ENCODE measurements at regions not wholly inside any gene's neighbourhood (a gene's known extent, or its start where the extent isn't known, plus 50 kb on each side); places are given as distances from the start of the nearest gene placed in this dataset.

DNA sequence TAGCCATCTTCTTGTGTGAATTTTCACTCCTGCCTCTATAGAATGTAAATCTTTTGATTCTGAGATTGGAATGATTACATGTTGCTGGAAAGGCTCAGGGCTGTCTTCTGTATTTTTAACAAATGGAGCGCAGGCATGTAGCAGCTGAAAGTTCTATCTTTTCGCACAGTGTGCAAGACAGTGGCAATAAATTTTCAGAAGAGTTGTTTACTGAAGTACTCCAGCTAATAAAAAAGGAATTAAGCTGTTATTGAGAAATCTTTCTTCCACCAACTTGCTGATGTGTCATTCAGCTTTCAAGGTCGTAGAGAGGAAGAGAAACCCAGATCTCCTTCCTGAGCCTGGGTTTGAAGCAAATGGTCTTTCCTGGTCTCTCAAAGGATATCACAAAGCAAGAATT lies 122.0 kb upstream of the PUDP start:
- peak; percentile 76 for DNase-seq

DNA sequence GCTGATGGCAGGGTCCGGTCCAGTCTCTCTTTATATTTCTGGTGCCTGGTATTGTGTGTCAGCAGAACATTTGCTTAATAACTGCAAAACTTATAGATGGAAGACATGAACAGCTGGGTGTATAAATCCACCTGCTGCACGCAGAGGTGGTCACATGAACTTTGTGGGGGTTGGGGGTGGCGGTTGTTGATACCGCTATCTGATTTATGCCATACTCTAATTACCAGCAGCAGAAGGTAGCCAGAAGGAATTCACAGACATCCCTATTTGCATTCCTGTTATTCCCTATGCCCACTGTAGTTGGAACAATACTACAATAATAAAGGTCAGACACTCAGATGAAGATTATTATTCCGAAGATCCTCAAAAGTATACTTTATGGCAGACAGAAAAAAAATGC lies 121.6 kb upstream of the PUDP start:
- DNase-seq, result no peak

DNA sequence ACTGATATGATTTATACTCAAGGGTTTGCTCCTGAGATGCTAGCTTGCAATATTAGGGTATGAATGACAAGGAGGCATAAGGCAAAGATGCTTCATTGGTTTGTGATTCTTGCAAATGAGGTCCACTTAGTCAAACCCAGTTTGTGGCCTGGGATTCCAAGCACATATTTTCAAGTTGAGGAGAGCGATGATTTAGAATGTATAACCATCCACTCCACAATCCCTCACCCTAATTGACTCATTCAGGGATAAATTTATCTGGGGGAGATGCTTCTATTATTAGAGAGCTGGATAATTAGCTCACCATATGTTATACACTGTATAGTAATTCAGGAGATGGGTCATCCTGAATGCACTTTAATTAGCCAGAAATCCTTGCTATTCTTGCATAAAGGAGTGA lies 118.3 kb upstream of the PUDP start:
- DNase-seq, result no peak

DNA sequence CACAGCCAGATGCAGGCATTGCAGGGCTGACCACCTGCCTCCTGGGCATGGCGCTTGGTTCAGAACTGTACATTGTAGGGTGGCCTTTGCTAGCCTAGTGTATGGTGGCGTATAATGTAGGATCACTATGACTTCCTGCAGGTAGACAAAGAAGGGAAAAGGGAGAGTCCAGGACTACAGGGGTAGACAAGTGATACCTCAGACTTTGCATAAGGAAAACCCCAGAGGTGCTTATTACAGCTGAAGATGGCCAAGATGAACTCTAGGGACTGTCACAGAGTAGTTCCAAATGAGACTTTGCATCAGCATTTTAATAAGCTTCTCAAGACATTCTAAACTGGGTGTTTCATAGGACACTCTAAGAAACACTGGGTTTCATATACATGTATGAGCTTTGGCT lies 116.4 kb upstream of the PUDP start:
- DNase-seq, result no peak

DNA sequence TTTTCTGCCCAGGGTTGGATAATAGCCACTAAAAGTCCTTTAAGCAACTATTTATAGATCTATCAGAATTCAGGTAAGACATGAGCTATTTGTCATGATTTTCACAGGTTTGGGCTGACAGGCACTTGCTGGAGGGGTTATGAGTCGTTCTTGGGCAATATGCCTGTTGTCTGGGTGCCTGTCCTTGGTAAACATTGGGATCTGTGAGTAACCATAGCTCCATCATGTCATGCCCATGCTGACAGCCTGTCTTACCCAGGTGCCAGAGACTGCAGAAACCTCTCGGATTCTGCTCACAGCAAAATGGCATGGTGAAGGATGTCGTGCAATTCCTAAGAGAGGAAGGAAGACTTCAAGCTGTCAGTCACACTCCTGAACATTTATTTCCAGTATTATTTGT lies 116.0 kb upstream of the PUDP start:
- no peak for DNase-seq

DNA sequence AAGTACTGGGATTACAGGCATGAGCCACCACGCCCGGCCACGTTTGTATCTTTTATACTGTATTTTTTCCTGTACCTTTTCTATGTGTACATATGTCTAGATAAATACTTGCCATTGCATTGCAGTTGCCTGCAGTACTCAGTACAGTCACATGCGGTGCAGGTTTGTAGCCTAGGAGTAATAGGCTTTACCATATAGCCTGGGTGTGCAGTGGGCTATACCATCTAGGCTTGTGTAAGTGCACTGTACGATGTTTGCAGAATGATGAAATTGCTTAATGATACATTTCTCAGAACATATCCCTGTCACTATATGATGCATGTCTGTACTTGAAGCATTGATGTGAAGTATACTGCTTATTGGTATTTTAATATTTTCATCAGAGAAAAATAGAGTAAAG lies 115.4 kb upstream of the PUDP start:
- DNase-seq, result no peak

DNA sequence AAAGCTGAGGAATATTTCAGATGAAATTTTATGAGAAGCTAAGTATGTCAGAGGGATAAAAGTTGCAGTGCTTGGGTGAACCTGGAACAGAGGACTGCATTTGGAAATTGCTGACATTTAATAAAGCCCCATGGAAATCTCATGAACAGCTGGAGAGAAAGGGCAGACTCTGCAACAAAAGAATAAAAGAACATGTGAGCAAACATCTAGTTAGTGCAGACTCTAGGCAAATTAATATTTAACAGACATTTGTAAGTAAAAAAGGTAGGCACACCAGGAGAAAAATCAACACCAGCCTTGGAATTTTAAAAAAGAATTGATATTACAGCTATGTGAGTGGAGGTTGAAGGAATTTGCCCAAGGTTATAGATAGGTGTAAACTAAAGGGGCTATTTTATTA lies 114.6 kb upstream of the PUDP start:
- DNase-seq, result no peak

DNA sequence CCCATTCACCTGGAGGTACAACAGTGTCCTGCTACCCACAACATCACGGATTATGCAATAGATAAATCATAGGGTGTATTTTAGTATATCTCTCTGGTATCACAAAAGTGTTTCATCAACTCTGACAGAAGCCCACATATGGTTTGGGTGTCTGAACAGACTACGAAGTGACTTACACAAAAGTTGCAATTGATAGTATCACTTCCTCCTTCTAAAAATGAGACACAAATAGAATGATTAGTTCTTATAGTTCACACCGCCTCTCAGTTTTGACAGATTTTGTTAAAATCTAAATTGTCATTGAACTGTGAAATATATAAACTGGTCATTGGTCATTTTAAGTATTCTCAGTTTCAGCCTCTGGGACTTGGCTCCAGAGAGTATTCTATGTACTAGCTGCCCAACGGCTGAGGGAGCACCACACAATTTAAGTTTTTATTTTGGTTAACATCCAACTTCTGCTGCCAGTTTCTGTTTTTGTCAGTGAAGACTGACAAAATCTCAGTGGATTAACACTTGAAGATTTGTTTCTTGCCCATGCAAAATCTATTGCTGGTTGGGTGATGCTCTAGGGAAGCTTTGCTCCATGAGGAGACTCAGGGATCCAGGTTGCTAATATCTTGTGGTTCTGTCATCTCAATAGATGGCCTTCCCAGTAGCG lies 113.8 kb upstream of the PUDP start:
- peak; percentile 87 for DNase-seq

DNA sequence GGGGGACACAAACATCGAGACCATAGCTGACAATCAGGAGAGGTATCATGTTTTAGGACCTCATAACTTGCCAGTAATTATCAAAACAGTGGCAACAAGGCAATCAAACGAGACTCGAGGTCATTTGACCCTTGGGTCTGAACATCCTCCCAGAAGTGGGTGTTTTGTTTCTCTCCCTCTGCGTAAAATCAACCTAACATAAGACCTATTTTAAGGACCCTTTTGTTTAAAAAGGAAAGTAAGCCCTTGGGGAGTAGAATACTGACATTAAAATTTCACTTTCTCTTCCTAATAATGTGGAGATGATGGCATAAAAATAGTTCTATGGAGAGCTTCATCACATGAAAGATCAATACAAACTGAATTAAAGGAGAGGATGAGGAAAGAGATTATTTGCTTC lies 106.2 kb upstream of the PUDP start:
- DNase-seq, result no peak

DNA sequence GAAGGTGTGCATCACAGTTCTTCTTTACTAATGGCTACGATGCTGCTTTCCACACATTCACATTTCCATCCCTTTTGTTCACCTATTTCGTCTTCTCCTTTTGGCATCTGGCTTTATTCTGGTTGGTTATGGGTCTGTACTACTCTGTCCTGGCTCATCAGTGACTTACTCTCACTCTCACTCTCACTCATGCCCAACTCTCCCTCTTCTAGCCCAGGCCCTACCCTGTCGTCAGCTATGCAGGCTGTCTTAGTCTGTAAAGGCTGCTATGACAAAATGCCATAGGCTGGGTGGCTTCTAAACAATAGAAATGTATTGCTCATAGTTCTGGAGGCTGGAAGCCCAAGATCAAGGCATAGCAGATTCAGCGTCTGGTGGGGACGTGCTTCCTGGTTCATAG lies 105.6 kb upstream of the PUDP start:
- DNase-seq, result no peak

DNA sequence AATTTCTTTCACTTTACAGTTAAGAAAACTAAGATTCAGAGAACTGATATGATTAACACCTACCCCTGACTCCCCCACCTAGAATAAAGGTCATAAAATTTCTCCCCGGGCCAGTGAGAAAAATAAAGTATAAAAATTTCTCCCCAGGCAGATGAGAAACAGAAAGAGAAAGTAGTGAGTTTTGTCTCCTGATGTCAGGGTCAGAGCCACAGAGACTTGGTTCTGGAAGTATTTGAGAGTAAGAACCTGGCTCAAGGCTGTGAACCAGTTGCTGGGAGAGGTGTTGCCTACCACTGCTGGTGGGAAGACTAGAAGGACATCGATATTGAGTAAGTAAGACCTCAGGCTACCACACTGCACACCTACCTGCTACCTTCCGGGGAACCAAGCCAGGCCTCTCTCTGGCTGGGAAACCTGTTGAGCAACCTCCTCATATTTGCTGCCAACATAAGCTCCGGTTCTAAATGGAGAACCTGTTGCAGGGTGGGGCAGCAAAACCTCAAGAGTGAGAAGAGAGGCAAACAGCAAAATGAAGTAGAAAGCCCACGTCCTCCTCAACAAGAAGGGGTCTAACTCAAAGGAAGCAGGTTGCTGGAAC lies 104.2 kb upstream of the PUDP start:
- DNase-seq, result no peak

DNA sequence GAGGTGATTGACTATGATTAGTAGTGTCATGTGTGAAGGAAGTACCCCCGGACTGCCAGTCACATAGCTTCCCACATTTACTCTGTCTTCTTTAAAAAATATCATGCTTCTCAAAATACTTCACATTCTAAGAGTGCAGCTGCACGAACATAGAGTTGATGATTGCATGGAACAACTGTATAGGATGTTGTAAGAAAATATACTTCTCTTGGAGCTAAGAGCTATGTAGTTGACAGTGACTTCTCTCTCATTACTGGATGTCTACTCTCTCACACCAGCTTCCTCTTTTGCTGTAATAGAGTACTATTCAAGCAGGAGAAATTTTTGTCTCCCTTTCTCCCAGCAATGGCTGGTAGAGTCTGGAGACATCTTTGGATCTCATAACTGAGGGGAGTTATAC lies 99.4 kb upstream of the PUDP start:
- DNase-seq, result peak; percentile 79

DNA sequence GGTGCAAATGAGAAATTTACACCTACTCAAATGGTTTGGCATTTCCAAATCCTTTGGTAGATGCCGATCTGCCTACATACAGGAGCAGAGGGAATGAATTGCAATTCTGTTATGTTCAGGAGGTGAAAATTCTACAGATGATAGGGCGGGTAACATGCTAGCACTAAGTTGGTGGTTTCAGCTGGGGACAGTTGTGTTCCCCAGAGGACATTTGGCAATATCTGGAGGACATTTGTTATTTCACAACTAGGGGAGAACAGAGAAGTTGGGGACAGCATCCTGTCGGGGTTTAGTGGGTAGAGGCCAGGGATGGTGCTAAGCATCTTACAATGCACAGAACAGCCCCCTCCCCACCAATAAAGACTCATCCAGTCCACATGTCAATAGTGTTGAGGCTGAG lies 96.5 kb upstream of the PUDP start:
- peak; percentile 74 for DNase-seq

DNA sequence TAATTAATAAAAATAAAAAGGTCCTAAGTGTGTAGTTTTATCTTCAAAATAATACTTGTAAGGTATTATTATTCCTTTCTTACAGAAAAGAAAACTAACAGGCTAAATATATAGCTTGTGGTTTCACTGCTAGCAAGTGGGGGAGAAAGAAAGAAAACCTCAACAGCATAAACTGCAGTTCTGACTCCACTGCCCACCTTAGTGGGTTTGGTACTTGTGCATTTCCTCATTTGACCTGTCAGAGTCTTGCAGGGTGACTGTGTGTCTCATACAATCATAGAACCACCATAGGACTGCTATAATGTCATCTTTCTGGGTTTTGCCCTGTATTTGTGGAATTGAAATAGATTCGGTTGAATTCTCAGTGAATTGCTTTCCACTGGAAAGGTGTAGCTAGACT lies 94.7 kb upstream of the PUDP start:
- peak; percentile 17 for DNase-seq

DNA sequence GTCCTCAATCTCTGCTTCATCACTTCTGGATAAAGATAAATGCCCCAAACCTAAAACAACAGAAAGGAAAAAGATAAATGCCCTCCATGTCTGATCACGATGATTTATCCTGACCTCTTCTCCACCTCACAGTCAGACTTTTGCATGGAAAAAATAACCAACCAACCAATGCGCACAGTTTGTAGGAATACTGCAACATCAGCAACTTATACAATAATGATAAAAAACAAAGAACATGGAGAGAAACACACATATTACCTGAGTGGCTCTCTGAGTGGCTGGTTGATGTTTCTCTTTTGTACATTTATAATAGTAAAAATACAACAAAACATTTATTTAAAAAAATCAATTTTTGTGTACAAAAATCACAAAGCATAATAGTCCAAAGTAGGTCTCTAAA lies 93.0 kb upstream of the PUDP start:
- no peak for DNase-seq

DNA sequence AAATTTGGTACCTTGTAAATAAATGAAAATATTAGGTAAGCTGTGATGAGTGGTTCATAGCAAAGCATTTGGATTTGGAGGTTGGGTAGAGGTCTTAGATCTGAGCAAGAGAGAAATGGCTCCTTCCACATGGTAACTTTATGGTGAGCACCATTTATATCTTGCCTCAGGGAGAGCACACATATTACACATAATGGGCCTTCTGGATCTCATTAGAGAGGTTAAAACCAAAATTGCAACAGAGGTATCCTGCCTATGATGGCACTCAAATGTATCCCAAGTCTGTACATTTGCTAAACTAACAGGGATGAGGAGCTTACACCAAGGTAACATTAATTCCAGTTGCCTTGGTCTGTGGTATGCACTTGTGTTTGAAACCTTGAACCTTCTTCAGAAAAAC lies 87.1 kb upstream of the PUDP start:
- DNase-seq, result no peak

DNA sequence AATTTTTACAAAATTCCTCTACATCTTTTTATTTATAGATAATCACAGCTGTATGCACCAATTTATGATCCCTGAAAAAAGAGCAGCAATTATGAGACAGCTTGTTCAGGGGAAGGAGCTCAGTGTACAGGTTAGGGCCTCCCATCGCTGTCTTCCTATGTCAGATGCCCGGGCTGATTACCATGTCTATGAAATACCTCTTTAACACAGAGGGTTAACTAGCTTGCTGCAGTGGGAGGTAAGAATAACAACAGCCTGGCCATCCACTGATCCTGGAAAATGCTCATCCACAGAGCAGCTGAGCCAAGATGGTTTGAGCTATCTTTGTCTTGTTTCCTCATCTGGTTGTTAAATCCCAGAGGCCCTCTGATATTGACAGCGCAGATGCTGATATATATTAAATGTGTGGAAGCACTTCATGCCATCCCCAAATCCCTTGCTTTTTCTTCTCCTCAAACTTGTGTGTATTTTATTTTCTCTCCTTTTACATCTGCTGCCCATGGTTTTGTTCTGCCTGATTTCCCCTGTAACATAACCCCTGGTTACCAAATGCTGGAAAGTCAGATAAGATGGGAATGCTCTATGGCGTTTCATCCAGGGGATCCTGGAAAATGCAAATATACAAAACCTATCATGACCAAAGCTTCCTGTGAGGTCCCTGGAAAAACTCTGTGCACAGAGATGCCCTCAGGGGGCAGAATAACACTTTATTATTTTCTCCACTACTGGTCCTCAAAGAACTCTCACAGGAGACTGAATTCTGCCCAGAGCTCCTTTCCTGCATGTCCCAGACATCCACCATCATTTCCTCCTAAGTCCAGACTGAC lies 85.8 kb upstream of the PUDP start:
- no peak for DNase-seq

DNA sequence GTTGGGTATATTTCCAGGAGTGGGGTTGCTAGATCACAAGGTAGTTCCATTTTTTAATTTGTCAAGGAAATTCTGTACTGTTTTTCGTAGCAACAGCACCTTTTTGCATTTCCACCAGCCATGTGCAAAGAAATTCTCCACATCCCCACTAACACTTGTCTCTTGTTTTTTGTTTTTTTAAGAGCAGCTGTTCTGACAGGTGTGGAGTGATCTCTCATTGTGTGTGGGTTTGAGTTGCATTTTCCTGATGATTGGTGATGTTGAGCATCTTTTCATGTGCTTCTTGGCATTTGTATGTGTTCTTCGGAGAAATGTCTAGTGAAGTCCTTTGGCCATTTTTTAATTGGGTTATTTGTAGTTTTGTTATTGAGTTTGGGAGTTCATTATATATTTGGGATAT lies 80.3 kb upstream of the PUDP start:
- no peak for DNase-seq

DNA sequence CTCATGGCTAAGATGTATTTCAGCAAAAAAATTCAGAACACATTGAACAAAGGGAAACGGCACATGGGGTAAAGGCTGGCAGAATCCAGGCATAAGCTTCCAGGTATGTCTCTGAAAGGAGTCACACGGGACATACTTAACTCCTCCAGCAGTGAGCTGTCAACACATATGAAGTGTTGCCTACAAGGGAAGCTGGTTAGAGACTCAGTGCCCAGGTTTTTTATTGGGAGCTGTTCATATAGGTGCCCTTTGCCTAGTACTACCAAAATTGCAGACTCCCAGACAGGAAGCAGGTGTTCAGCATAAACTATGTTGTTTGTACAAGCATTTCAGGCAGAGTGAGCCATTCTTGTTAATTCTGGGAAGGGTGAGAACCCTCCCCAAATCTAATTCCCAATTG lies 77.4 kb upstream of the PUDP start:
- DNase-seq, result no peak

DNA sequence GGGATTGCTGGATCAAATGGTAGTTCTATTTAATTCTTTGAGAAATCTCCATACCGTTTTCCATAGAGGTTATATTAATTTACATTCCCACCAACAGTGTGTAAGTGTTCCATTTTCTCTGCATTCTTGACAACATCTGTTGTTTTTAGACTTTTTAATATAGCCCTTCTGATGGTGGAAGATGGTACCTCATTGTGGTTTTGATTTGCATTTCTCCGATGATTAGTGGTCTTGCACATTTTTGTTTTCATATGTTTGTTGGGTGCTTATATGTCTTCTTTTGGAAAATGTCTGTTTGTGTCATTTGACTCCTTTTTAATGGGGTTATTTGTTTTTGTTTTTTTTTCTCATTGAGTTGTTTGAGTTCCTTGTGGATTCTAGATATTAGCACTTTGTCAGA lies 75.3 kb upstream of the PUDP start:
- DNase-seq, result no peak

DNA sequence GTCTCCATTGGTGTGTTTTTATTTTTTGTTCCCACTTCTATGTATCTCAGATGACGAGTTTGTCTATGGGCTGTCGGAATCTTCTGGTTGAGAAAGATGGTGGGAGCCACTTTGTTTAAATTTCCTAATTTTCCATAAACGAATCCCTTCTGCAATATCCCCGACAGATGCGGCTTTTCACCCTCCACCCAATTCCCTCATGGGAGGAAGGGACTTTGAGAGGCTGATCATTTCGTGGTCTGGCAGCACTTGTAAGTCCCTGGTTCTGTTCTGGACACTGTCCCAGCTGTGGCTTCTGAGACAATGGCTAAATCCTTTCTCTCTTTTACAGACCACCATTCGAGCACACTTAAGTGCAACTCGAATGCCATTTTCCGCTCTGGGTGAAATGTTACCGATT lies 72.2 kb upstream of the PUDP start:
- DNase-seq, result no peak

DNA sequence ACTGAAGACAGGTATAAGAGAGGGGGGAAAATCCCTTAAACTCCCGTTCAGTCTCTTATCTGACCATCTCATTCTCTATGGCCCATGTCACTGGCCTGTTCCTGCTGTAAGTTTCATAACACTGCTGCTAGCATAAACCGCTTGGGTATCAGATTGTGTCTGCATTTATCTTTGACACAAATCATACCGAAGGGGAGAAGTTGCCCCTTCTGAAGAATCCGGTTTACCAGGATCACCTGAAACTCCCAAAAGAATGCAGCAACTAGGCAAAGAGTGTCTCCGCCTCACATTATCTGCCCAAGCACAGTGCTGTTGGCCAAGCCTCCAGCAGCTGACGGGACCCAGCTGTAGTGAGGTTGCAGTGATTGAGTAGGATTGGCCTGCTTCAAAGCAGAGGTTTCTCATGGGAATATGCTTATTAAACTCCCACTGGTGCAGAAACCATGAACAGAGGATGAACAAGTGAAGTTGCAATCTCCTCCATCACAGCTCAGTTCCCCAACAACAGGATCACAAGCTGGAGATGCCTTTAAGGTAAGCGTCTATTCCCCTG lies 71.3 kb upstream of the PUDP start:
- DNase-seq, result no peak

DNA sequence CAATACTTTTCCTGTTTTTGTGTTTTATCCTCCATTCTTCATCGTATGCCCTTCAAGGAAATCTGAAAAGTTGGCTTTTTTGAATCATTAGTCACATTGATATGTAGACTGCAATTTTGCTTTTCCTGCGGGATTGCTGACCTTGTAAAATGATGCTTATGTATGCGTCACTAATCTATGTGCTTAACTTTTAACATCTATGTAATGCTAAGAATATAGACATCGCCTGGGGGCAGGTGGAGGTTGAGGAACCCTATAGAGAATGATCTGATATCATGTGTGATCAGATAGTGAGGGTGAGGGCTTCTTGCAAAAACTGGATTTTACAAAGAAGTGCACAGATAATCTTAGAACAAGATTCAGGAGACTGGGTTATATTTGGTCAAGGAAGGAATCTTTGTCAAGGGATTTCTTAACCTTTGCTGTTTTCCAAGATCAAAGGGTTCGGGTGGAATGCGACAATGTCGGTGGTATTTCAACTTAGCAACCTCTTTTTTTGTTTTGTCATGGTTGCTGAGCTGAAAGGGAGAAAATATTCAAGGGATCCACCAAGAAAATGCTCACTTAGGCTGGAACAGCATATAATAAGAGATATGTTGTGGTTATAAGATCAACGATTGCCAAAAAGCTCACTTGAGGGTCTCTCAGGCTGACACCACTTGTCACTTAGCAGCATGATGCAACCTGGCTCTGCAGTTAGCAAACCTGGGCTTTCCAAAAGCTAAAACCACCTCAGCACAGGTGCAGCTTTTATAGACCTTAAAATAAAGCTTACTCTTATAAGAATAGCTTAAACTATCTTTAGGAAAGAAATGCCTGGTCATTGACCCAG lies 70.6 kb upstream of the PUDP start:
- DNase-seq, result no peak
